Upper lobe of right lung (tissue), 1 donor: ENCODE measurements at regions not wholly inside any gene's neighbourhood (a gene's known extent, or its start where the extent isn't known, plus 50 kb on each side); places are given as distances from the start of the nearest gene placed in this dataset.
"Not testable (repeated sequence)": the region's sequence is repeated elsewhere in the genome, so short reads cannot be mapped to it uniquely, and the experiment has no call there.

Source experiments
- ATAC-seq: fragments of 200-7000 bp; cut with Tn5 transposase; one replicate; pipeline ENCODE4 v1.9.1; 2020; ENCODE audit warnings: mild to moderate bottlenecking, moderate library complexity
- DNase-seq: peaks from one replicate; pipeline ENCODE4 v3.0.0-alpha.2; 2020
- H3K27ac ChIP-seq: fragments of 200-600 bp; one replicate; pipeline ENCODE4 v1.8.0; 2022
- H3K27me3 ChIP-seq: fragments of 200-600 bp; one replicate; pipeline ENCODE4 v1.8.0; 2022; ENCODE audit warnings: mild to moderate bottlenecking
- H3K36me3 ChIP-seq: fragments of 200-600 bp; one replicate; pipeline ENCODE4 v1.8.0; 2022
- H3K4me1 ChIP-seq: fragments of 200-600 bp; one replicate; pipeline ENCODE4 v1.8.0; 2022
- H3K4me3 ChIP-seq: fragments of 200-600 bp; one replicate; pipeline ENCODE4 v1.8.0; 2022; ENCODE audit warnings: mild to moderate bottlenecking
- H3K9me3 ChIP-seq: fragments of 200-600 bp; one replicate; pipeline ENCODE4 v1.8.0; 2022
- intact Hi-C: fragments of 100-400 bp; cut with DNase I; formaldehyde crosslinking; loops from one replicate; pipeline ENCODE4 v1.11.0; 2022
- TF ChIP-seq, protein P1 (sequence below): fragments of 200-600 bp; IDR thresholded peaks from one replicate; pipeline ENCODE4 v1.8.0; 2022; ENCODE audit warnings: antibody characterized with exemption
- donor health status: DM: no; HTN: yes; CAD: no; lungs with severe emphysema.

DNA sequence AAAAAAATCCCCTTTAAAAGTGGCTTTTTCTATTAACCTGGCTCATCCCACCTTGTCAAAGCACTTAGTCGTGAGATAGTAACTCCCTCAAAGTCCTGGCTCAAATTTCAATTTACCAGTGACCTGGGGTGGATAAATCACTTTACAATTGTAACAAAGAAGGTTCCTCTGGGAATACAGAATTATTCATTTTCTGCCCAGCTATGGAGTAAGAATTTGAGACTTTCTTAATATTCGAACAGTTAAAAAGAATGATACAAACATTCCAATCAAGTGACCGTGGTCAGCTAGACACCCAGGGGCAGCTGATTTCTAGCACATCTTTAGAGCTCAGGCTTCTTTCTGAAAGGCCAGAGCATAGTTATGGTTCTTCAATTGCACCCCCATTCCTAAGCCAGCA lies 291.0 kb upstream of the TGFBR2 start:
- no peaks in the 10 kb centered on the region for H3K4me1 ChIP-seq
- TF ChIP-seq, protein P1, sequence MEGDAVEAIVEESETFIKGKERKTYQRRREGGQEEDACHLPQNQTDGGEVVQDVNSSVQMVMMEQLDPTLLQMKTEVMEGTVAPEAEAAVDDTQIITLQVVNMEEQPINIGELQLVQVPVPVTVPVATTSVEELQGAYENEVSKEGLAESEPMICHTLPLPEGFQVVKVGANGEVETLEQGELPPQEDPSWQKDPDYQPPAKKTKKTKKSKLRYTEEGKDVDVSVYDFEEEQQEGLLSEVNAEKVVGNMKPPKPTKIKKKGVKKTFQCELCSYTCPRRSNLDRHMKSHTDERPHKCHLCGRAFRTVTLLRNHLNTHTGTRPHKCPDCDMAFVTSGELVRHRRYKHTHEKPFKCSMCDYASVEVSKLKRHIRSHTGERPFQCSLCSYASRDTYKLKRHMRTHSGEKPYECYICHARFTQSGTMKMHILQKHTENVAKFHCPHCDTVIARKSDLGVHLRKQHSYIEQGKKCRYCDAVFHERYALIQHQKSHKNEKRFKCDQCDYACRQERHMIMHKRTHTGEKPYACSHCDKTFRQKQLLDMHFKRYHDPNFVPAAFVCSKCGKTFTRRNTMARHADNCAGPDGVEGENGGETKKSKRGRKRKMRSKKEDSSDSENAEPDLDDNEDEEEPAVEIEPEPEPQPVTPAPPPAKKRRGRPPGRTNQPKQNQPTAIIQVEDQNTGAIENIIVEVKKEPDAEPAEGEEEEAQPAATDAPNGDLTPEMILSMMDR: no peak
- ATAC-seq (no peak), DNase-seq (no peak)
- no peak overlapping the region for H3K27ac ChIP-seq
- H3K9me3 ChIP-seq: no peaks in the 10 kb centered on the region
- no peaks in the 10 kb centered on the region for H3K36me3 ChIP-seq
- intact Hi-C loops: no loop called here
- H3K4me3 ChIP-seq: no peak overlapping the region
- H3K27me3 ChIP-seq: no peaks in the 10 kb centered on the region

GRCh38 chr3:30317561-30317960 lies 288.8 kb upstream of the TGFBR2 start:
- H3K4me1 ChIP-seq: no peaks in the 10 kb centered on the region
- TF ChIP-seq, protein P1: no peak
- H3K27me3 ChIP-seq: no peaks in the 10 kb centered on the region
- no peak overlapping the region for H3K27ac ChIP-seq
- no peaks in the 10 kb centered on the region for H3K36me3 ChIP-seq
- no peaks in the 10 kb centered on the region for H3K9me3 ChIP-seq
- H3K4me3 ChIP-seq: no peak overlapping the region
- intact Hi-C loops: no loop called here
- ATAC-seq (no peak), DNase-seq (no peak)

DNA sequence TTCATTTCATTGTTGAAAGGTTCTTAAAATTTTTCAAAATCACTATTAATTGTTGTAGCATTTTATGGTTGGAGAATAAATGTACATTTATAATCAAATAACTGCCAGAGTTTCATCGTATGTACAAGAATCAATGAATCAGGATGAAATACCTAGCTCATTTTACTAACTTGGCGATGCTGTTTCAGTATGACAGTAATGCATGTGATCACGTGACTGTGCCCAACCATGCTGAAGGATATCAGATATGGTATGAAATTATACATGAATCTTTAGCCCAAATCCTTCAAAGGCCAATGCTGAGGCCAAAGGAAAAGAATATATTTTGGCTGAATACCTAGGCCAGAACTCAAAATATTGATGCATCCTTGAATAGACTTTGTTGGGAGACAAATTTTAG lies 288.3 kb upstream of the TGFBR2 start:
- Histone ChIP-seq H3K36me3 (no peaks in the 10 kb centered on the region), H3K4me1 (no peaks in the 10 kb centered on the region), H3K4me3 (no peak overlapping the region), H3K9me3 (no peaks in the 10 kb centered on the region), H3K27me3 (no peaks in the 10 kb centered on the region), H3K27ac (no peak overlapping the region)
- no peak for ATAC-seq
- DNase-seq: no peak
- TF ChIP-seq, protein P1: no peak
- intact Hi-C loops: no loop called here

DNA sequence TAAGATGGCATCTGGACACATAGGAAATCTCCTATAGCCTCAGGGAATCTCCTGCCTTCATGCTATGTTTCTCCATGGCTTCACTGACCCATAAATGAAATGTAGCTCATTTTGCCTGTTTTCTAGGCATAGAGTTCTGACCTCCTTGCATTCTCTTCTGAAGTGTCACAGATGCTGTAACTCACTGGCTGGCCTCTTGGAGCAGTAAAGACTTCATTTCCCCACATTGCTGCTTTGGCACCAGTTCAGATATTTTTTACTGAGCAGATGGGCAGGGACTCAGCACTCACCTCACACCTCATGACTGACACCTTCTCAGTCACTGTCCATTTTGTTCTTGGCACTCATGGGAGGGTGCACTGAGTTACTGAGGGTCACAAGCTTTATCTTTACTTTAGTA lies 286.7 kb upstream of the TGFBR2 start:
- Histone ChIP-seq H3K4me3 (no peak overlapping the region), H3K27me3 (no peaks in the 10 kb centered on the region), H3K27ac (no peak overlapping the region), H3K4me1 (no peaks in the 10 kb centered on the region), H3K36me3 (no peaks in the 10 kb centered on the region), H3K9me3 (no peaks in the 10 kb centered on the region)
- DNase-seq (no peak), ATAC-seq (peak; percentile 77)
- TF ChIP-seq, protein P1: peak; percentile 54
- intact Hi-C loops: no loop called here

- no peak for ATAC-seq
- Histone ChIP-seq H3K4me1 (no peaks in the 10 kb centered on the region), H3K36me3 (no peaks in the 10 kb centered on the region), H3K4me3 (no peak overlapping the region), H3K27me3 (no peaks in the 10 kb centered on the region), H3K9me3 (no peaks in the 10 kb centered on the region), H3K27ac (no peak overlapping the region)
- no peak for DNase-seq
- intact Hi-C loops: no loop called here
- TF ChIP-seq, protein P1: no peak
These were observed 286.0 kb upstream of the TGFBR2 start for GRCh38 chr3:30320392-30320791.

DNA sequence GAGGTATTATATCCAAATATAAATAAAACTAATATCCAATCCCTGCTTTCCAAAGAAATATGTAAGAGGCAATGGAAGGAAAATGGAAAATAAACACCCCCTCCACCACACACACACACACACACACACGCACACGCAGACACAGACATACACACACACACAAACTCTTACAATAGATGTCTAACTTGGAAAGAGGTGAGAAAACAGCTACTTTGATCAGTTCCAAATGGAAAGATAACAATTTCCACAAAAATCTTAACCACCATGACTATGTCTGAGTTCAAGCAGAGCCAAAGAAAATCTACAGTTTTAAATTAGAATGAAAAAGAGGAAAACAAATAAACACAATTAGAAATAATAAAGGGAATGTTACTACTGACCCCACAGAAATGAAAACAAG lies 285.3 kb upstream of the TGFBR2 start:
- Histone ChIP-seq H3K27me3 (no peaks in the 10 kb centered on the region), H3K36me3 (no peaks in the 10 kb centered on the region), H3K4me1 (no peaks in the 10 kb centered on the region), H3K9me3 (no peaks in the 10 kb centered on the region), H3K4me3 (no peak overlapping the region), H3K27ac (no peak overlapping the region)
- no peak for DNase-seq
- no peak for ATAC-seq
- TF ChIP-seq, protein P1: no peak
- intact Hi-C loops: no loop called here

DNA sequence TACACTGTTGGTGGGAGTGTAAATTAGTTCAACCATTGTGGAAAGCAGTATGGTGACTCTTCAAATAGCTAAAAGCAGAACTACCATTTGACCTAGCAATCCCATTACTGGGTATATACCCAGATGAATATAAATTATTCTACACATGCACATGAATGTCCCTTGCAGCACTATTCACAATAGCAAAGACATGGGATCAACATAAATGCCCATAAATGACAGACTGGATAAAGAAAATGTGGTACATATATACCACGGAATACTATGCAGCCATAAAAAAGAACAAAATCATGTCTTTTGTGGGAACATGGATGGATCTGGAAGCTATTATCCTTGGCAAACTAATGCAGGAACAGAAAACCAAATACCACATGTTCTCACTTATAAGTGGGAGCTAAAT lies 282.8 kb upstream of the TGFBR2 start:
- H3K27me3 ChIP-seq, H3K27ac ChIP-seq, intact Hi-C loops, ATAC-seq, H3K9me3 ChIP-seq, DNase-seq, H3K4me3 ChIP-seq, H3K4me1 ChIP-seq, H3K36me3 ChIP-seq: not testable (repeated sequence)
